GM12874 (cell line): ENCODE measurements at regions not wholly inside any gene's neighbourhood (a gene's known extent, or its start where the extent isn't known, plus 50 kb on each side); places are given as distances from the start of the nearest gene placed in this dataset.

Experiments used
- TF ChIP-seq, protein P1 (sequence below): IDR thresholded peaks from 2 replicates; pipeline ENCODE4 v1.5.1; 2011; ENCODE audit warnings: low read depth, mild to moderate bottlenecking, control low read depth, low read length, moderate library complexity; ENCODE audit not compliant: insufficient read depth

DNA sequence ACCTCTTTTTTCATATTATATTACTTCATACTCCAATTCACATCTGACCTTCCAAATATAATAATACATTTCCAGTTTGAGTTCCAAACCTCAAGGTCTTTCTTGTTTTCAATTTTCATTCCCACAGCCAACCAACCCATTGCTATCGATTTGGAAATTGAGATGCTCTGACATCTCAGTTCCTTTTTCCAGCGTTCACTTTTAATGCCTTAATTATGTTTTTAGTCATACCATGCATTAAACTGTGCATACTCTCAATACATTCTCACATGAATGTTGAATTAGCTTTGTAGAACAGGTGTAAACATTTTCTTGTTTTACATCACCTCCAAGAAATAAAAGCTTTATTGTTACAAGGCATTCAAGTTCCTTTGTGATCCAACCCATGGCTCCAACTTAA lies 294.2 kb upstream of the ANO3 start:
- TF ChIP-seq, protein P1, sequence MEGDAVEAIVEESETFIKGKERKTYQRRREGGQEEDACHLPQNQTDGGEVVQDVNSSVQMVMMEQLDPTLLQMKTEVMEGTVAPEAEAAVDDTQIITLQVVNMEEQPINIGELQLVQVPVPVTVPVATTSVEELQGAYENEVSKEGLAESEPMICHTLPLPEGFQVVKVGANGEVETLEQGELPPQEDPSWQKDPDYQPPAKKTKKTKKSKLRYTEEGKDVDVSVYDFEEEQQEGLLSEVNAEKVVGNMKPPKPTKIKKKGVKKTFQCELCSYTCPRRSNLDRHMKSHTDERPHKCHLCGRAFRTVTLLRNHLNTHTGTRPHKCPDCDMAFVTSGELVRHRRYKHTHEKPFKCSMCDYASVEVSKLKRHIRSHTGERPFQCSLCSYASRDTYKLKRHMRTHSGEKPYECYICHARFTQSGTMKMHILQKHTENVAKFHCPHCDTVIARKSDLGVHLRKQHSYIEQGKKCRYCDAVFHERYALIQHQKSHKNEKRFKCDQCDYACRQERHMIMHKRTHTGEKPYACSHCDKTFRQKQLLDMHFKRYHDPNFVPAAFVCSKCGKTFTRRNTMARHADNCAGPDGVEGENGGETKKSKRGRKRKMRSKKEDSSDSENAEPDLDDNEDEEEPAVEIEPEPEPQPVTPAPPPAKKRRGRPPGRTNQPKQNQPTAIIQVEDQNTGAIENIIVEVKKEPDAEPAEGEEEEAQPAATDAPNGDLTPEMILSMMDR: no peak

DNA sequence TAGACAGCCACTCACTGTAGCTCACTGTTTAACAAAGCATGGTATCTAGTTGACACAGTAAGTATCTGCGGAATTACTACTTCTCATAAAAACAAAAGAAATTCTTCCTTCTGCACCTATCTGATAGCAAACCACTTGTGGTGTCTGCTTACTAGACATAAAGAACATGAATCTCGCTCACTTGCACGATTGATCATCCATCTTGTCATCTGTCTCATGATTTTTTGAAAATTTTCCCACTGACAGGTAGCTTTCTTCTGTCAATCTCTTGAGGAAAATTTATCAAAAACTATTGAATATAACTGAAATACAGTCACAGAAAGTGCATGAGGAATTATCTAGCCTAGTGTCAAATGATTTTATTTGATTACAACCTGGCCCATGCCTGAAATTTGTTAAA lies 291.6 kb upstream of the ANO3 start:
- TF ChIP-seq, protein P1: no peak

DNA sequence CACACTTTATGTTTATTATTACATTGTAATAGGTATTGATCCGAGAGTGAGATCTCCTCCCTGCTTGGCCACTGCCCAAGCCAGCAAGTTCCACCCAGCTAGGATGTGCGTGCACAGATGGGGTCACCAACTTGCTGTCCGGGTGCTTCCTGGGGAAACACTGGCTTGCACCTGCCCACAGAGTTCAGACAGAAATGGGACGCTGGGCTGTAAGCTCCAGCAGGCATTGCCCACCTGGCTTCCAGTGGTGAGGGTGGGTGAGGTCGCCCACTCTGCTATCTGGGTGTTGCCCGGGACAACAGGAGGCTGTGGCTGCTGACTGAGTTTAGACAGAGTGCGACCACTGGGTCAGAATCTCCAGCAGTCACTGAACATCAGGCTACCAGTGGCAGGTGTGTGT lies 289.8 kb upstream of the ANO3 start:
- TF ChIP-seq, protein P1: no peak

DNA sequence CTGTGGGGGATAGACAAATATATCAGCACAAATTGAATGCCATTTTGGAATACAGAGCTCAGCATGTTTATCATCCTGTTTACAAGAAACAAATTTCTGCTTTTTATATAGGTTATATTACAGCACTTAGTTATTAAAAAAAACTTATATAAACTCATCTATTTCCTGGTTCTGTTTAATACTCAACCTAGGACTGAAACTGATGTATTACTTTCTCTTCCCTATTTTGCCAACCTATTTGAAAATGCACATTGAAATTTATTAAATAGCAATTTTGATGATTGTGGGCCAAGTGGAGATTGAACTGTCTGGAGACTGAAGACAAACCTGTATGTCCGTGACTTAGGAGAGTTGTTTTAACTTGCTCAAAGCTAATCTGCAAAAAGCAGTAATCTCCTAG lies 288.3 kb upstream of the ANO3 start:
- TF ChIP-seq, protein P1: no peak

DNA sequence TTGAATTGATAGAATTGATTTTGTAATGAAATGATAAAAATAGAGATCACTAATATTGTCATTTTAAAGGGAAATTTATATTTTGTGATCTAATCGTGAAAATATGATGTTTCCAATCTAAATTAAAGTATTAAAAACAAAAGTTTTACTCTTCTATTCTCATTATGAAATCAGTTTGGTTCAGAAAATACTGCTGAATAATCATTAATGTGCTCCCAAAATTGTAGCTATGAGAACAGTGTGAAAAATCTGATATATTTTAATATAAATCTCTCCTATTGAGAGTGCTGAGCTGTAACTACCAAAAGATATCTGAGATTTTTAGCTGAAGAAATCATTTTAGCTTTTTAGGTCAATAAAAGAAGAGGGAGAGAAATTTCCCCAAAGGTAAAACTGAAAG lies 287.5 kb upstream of the ANO3 start:
- TF ChIP-seq, protein P1: no peak

DNA sequence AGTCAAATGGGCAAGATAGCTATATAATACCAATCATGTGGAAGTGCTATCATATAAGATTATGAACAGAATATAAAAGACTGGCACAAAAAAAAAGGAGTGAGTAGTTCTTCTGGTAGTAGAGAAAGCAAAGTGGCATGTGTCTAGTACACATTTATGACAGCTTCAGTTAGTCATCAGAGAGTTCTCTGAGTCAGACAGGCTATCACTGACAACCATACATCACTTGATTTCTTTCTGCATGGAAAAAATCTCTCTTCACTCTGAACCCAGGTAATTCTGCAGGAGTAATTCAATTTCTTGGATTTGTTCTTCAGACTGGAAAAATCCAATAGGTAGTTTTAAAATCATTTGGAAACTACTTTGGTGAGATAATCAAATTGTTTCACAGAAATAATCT lies 286.8 kb upstream of the ANO3 start:
- TF ChIP-seq, protein P1: no peak

DNA sequence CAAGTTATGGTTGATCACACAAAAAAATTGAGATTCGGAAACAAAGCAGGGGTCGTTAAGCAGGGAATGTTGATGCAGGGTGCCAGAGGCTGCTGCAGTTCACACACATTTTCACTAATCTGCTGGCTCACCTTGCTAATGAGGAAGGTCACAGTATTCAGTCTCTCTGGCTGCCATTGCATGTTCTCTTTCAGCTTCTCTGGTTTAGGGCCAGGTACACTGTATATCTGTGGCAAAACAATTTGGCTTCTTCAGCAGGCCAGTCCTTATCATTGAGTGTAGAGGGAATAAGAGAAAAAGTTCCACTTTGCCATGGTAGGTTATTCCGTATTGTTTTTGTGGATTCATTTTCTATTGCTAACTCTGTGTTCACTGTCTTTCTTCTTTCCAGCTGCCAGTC lies 283.7 kb upstream of the ANO3 start:
- TF ChIP-seq, protein P1: no peak

DNA sequence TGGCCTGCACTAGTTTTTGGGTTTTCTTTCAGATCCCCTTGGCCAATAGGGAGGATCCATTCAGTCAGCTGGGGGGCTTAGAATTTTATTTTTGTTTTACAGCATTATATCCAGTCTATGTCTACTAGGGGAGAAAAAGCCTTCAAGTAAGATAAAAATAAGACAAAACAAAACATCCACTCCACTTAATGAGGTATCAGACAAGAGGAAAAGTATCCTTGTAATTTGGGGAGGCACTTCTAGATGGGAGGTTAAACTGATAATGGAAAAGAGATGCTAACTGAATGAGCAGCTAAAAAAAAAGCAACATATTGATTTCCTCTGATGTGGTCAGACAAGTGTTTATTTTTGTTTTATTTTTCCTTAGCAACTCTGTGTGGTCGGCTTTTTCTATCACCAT lies 278.0 kb upstream of the ANO3 start:
- TF ChIP-seq, protein P1: no peak
